GM12878 (cell line): ENCODE measurements at regions not wholly inside any gene's neighbourhood (a gene's known extent, or its start where the extent isn't known, plus 50 kb on each side); places are given as distances from the start of the nearest gene placed in this dataset.

Experiments used
- ATAC-seq: fragments of 200-7000 bp; cut with Tn5 transposase; 3 replicates; pipeline ENCODE4 v1.9.1; 2020; ENCODE audit warnings: mild to moderate bottlenecking, moderate library complexity
- BruUV-seq: library from RNA; stranded (reverse); fragments of 400-500 nt; replicated peaks from 2 replicates; lab custom pipeline; 2021; lab: Mats Ljungman, UMichigan
- CTCF ChIA-PET: fragments of 300-600 bp; sonication (Branson Sonifier 250); formaldehyde crosslinking; extraction: SDS; loops from one replicate; lab custom pipeline; 2021; ENCODE audit warnings: inconsistent platforms; lab: Yijun Ruan, JAX
- POLR2A ChIA-PET: fragments of 350-600 bp; formaldehyde crosslinking; extraction: SDS; loops from one replicate; lab custom pipeline; 2021; ENCODE audit warnings: inconsistent platforms; lab: Charles Lee
- RAD21 ChIA-PET: fragments of 300-600 bp; sonication (Branson Sonifier 250); formaldehyde crosslinking; loops from one replicate; lab custom pipeline; 2023; ENCODE audit warnings: antibody characterized with exemption; ENCODE audit not compliant: unreplicated experiment; lab: Charles Lee
- SMC1A ChIA-PET: fragments of 300-600 bp; sonication (Branson Sonifier 250); formaldehyde crosslinking; loops from one replicate; lab custom pipeline; 2023; ENCODE audit not compliant: unreplicated experiment, uncharacterized antibody; lab: Charles Lee
- DNase-seq: peaks from one replicate; pipeline ENCODE4 v3.0.0-alpha.2; 2011; ENCODE audit warnings: low read depth, low spot score
- FAIRE-seq: peaks from 3 replicates; lab custom pipeline; 2011; peaks lifted over from hg19 to GRCh38; lab: Jason Lieb, UNC
- H2AFZ ChIP-seq: 2 replicates; pipeline ENCODE4 v1.6.0; 2011; ENCODE audit warnings: low read depth, low read length, control low read depth; ENCODE audit not compliant: control insufficient read depth
- H3K27ac ChIP-seq: 2 replicates; pipeline ENCODE4 v1.5.1; 2011; ENCODE audit warnings: control low read depth; ENCODE audit not compliant: control insufficient read depth, insufficient read depth
- H3K27me3 ChIP-seq, 2 experiments: replicated peaks in 1 of 2; 2 replicates each; pipeline versions ENCODE4 v1.6.0 to v1.6.1; 2011; ENCODE audit warnings: low read length in 1 of 2; ENCODE audit not compliant: control insufficient read depth in 2 of 2, insufficient read depth in 2 of 2
- H3K36me3 ChIP-seq, 2 experiments: 2 replicates each; pipeline ENCODE4 v1.5.1; 2011; ENCODE audit warnings: low read length in 1 of 2; ENCODE audit not compliant: control insufficient read depth in 2 of 2, insufficient read depth in 2 of 2
- H3K4me1 ChIP-seq: 2 replicates; pipeline ENCODE4 v1.6.1; 2011; ENCODE audit warnings: mild to moderate bottlenecking, low read length, moderate library complexity, mixed read lengths; ENCODE audit not compliant: control insufficient read depth, insufficient read depth
- H3K4me2 ChIP-seq: 2 replicates; pipeline ENCODE4 v1.6.0; 2011; ENCODE audit warnings: control low read depth; ENCODE audit not compliant: control insufficient read depth, insufficient read depth
- H3K4me3 ChIP-seq: fragments of 200-600 bp; sonication (generic); 2 replicates; pipeline ENCODE4 v1.5.1; 2016
- H3K79me2 ChIP-seq: 2 replicates; pipeline ENCODE4 v1.6.0; 2011; ENCODE audit warnings: low read length; ENCODE audit not compliant: control insufficient read depth, insufficient read depth
- H3K9ac ChIP-seq: 2 replicates; pipeline ENCODE4 v1.8.0; 2011; ENCODE audit warnings: low read length, control low read depth, mixed read lengths; ENCODE audit not compliant: control insufficient read depth, insufficient read depth
- H3K9me3 ChIP-seq: replicated peaks from 3 replicates; pipeline ENCODE4 v1.5.1; 2011; ENCODE audit warnings: mild to moderate bottlenecking, low read length; ENCODE audit not compliant: control insufficient read depth, insufficient read depth
- H4K20me1 ChIP-seq: 2 replicates; pipeline ENCODE4 v1.6.0; 2011; ENCODE audit not compliant: control insufficient read depth, insufficient read depth
- CREM ChIP-seq: IDR thresholded peaks from 2 replicates; pipeline ENCODE4 v1.6.1; 2014; ENCODE audit warnings: antibody characterized with exemption, low read depth
- MXI1 ChIP-seq: fragments of 150-350 bp; IDR thresholded peaks from 2 replicates; pipeline ENCODE4 v1.6.1; 2011; ENCODE audit warnings: low read depth, mild to moderate bottlenecking, inconsistent platforms, low read length, improper control_type of control experiment
- NBN ChIP-seq: fragments of 450-650 bp; IDR thresholded peaks from 2 replicates; pipeline ENCODE4 v1.6.1; 2016
- PML ChIP-seq: IDR thresholded peaks from 2 replicates; pipeline ENCODE4 v1.6.1; 2012; ENCODE audit warnings: low read length, inconsistent platforms
- RFX5 ChIP-seq: IDR thresholded peaks from 2 replicates; pipeline ENCODE4 v1.6.1; 2011; ENCODE audit warnings: low read depth, low read length, improper control_type of control experiment
- SREBF1 ChIP-seq: IDR thresholded peaks from 2 replicates; pipeline ENCODE4 v1.6.1; 2012; ENCODE audit warnings: mild to moderate bottlenecking, low read length
- WGBS: methylation state at CpG from one replicate; pipeline ENCODE4 v1.1.6; 2016; ENCODE audit warnings: low lambda C conversion rate; ENCODE audit not compliant: insufficient replicate concordance, insufficient coverage; ENCODE audit errors: missing lambda C conversion rate; 5-methylcytosine and 5-hydroxymethylcytosine counted together
- in situ Hi-C: fragments of 300-500 bp; cut with MboI; formaldehyde crosslinking; loops from 9 replicates; pipeline ENCODE4 v1.14.3; 2018; ENCODE audit warnings: mixed read lengths
- intact Hi-C: fragments of 100-400 bp; cut with micrococcal nuclease; formaldehyde crosslinking; loops from one replicate; pipeline ENCODE4 v1.14.2; 2022; ENCODE audit not compliant: unreplicated experiment
- TF ChIP-seq, protein P1 (sequence below): fragments of 450-650 bp; IDR thresholded peaks from 2 replicates; pipeline ENCODE4 v1.6.1; 2018; ENCODE audit warnings: borderline replicate concordance, mild to moderate bottlenecking; ENCODE audit not compliant: partially characterized antibody

DNA sequence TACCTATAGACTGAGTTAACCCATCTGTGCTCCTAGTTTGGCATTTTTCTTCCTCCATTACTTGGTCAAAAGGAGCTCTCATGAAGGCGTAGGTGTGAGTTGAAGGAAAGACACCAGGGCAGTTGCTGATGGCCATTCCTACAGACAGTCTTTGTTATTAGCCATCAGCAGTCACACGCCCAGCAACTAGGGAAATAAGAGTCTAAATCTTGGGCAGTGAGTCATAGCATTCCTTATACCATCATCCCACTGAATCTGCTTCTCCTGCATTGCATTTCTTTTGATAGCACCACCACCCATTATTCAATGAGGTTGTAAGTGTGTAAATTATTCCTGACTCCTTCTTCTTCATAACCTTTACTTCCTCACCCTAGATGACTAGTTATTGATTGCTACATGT is 150.9 kb upstream of the IGF1 start:
- no peak overlapping the region for H2AFZ ChIP-seq
- H3K79me2 ChIP-seq: no peaks in the 10 kb centered on the region
- no TSS peak for BruUV-seq
- no peak for FAIRE-seq
- ATAC-seq: no peak
- TF ChIP-seq PML: no peak
- TF ChIP-seq CREM: no peak
- TF ChIP-seq SREBF1: no peak
- TF ChIP-seq, protein P1, sequence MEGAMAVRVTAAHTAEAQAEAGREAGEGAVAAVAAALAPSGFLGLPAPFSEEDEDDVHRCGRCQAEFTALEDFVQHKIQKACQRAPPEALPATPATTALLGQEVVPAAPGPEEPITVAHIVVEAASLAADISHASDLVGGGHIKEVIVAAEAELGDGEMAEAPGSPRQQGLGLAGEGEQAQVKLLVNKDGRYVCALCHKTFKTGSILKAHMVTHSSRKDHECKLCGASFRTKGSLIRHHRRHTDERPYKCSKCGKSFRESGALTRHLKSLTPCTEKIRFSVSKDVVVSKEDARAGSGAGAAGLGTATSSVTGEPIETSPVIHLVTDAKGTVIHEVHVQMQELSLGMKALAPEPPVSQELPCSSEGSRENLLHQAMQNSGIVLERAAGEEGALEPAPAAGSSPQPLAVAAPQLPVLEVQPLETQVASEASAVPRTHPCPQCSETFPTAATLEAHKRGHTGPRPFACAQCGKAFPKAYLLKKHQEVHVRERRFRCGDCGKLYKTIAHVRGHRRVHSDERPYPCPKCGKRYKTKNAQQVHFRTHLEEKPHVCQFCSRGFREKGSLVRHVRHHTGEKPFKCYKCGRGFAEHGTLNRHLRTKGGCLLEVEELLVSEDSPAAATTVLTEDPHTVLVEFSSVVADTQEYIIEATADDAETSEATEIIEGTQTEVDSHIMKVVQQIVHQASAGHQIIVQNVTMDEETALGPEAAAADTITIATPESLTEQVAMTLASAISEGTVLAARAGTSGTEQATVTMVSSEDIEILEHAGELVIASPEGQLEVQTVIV: no peak
- no peak for TF ChIP-seq RFX5
- TF ChIP-seq NBN: no peak
- TF ChIP-seq MXI1: no peak
- peaks cover 2% of the 10 kb centered on the region; the same call in 2 of the 3 replicates for H3K9me3 ChIP-seq
- no peak for DNase-seq
- intact Hi-C loops: no loop called here
- no peaks in the 10 kb centered on the region for H3K27me3 ChIP-seq
- no peak overlapping the region for H3K27ac ChIP-seq
- SMC1A ChIA-PET: no interaction called here
- H3K4me2 ChIP-seq: no peak overlapping the region
- H3K36me3 ChIP-seq: no peaks in the 10 kb centered on the region
- in situ Hi-C loops: no loop called here
- RAD21 ChIA-PET: no interaction called here
- CTCF ChIA-PET: no interaction called here
- POLR2A ChIA-PET: no interaction called here
- H3K9ac ChIP-seq: no peak overlapping the region
- H3K4me1 ChIP-seq: no peaks in the 10 kb centered on the region
- no peaks in the 10 kb centered on the region for H4K20me1 ChIP-seq
- H3K4me3 ChIP-seq: no peak overlapping the region
- 8% methylated on average over 2 of the region's 2 CpGs for WGBS
